Right renal pelvis (tissue), 4 donors: ENCODE measurements at regions not wholly inside any gene's neighbourhood (a gene's known extent, or its start where the extent isn't known, plus 50 kb on each side); places are given as distances from the start of the nearest gene placed in this dataset.

Experiments
- DNase-seq, 4 donors: peaks; one replicate each; pipeline ENCODE4 v3.0.0-alpha.2; 2013; ENCODE audit warnings: low read depth in 4 of 4, low spot score in 3 of 4, missing footprints in 1 of 4

- no peak for DNase-seq
Observed at GRCh38 chr1:29513357-29513756, 277.0 kb downstream of the PTPRU start.

- DNase-seq: no peak
Observed at GRCh38 chr1:29511436-29511835, 275.1 kb downstream of the PTPRU start.

GRCh38 chr1:29508458-29509107 is 272.3 kb downstream of the PTPRU start:
- no peak for DNase-seq

DNA sequence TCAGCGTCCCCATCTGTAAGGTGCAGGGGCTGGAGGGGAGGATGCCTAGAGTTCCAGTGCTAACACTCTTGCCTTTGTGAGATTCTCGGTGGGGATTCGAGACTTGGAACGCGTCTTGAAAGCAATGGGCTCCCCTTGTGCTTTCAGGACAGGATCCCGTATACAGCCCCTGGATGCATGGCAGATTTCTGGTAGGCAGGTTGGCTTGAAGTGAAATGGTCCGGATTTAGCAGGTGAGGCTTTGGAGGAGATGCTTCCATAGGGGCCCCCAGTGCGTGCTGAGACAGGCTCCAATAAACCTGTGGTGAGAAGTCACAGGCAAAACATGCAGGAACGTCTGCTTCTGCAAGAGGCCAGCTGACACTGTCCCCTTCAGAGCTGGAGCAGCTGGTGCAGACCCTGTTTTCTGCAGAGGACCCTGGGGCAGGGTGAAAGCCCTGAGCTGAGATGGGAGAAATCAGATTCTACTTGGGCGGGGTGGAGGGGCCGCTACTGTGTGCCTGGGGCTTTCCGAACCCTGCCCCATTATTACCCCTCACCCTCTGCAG is 270.4 kb downstream of the PTPRU start:
- no peak for DNase-seq

- no peak for DNase-seq
Observed at GRCh38 chr1:29505532-29506220, 269.4 kb downstream of the PTPRU start.

DNA sequence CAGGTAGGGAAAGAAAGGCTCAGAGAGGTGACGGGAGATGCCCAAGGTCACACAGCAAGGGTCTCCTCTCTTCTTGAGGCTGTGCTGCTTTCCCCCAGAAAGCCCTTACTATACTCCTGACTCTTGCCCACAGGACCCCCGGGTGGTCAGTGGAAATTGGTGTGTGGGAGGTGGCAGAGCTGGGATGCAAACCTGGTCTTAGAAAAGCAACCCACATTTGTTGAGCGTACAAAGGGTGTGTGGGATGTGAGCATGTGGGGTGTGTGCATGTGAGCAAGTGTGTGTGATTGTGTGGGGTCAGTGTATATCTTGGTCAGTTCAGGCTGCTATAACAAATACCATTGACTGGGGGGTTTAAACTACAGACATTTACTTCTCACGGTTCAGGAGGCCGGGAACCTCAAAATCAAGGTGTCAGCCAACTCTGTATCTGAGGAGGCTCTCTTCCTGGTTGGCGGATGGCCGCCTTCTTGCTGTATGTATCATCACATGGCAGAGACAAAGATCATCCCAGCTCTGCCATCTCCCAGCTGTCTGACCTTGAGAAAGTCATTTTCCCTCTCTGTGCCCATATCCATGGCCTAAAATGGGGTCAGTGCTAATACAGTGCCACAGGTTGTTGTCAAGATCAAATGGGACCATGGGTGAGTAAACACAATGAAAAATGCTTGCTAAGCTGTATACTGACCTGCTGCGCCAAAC is 268.5 kb downstream of the PTPRU start:
- DNase-seq: no peak

- DNase-seq: no peak
Observed at GRCh38 chr1:29504196-29504595, 267.9 kb downstream of the PTPRU start.

GRCh38 chr1:29502911-29503840 is 266.9 kb downstream of the PTPRU start:
- DNase-seq: no peak

DNA sequence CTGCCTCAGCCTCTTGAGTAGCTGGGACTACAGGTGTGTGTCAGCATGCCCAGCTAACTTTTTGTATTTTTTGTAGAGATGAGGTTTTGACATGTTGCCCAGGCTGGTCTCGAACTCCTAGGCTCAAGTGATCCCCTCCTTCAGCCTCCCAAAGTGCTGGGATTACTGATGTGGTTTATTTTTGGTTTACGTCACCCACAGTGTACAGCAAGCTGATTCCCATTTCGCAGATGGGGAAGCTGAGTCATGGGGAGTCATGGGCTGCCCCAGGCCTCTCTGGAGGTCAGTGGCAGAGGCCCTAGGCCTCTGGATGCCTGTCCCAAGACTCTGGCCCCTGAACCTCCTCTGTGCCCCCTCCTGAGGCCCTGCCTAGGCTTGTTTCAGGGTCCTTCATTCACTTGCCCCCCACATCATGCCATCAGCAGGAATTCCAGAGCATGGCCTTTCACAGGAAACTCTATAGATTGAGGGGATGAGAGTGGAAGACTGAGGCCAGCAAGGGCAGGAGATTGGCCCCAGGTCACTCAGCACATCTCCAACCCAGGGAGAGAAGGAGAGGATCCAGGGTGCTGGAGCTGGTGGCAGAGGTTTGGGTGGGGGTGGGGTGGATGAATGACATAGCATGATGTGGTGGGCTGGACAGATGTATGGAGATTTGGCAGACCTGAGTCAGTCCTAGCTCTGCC is 266.0 kb downstream of the PTPRU start:
- DNase-seq: no peak

DNA sequence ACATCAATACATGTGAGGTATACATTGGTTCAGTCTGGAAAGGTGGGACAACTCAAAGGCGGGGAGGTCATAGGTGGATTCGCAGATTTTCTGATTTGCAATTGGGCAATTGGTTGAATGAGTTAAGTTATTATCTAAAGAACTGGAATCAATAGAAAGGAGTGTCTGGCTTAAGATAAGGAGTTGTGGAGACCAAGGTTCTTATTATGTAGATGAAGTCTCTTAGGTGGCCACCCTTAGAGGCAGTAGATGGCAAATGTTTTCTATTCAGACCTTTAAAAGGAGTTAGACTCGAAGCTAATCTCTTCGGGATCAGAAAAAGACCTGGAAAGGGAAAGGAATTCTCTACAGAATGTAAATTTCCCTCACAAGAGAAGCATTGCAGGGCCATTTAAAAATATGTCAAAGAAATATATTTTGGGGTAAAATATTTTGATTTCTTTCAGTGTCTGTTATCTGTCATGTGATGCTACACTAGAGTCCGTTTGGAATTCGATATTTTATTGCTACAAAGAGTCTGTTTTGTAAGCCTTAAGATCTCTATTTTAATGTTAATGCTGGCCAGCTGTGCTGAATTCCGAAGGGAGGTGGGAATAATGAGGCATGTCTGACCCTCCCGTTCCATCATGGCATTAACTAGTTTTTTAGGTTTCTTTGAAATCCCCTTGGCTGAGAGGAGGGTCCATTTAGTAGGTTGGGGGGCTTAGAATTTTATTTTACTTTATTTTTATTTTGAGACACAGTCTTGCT is 265.1 kb downstream of the PTPRU start:
- no peak for DNase-seq

- DNase-seq: no peak
Observed at GRCh38 chr1:29500651-29501050, 264.3 kb downstream of the PTPRU start.

GRCh38 chr1:29500041-29500440 is 263.7 kb downstream of the PTPRU start:
- DNase-seq: no peak

- DNase-seq: no peak
Observed at GRCh38 chr1:29499104-29499650, 262.9 kb downstream of the PTPRU start.

GRCh38 chr1:29498126-29499103 is 262.1 kb downstream of the PTPRU start:
- DNase-seq: no peak

DNA sequence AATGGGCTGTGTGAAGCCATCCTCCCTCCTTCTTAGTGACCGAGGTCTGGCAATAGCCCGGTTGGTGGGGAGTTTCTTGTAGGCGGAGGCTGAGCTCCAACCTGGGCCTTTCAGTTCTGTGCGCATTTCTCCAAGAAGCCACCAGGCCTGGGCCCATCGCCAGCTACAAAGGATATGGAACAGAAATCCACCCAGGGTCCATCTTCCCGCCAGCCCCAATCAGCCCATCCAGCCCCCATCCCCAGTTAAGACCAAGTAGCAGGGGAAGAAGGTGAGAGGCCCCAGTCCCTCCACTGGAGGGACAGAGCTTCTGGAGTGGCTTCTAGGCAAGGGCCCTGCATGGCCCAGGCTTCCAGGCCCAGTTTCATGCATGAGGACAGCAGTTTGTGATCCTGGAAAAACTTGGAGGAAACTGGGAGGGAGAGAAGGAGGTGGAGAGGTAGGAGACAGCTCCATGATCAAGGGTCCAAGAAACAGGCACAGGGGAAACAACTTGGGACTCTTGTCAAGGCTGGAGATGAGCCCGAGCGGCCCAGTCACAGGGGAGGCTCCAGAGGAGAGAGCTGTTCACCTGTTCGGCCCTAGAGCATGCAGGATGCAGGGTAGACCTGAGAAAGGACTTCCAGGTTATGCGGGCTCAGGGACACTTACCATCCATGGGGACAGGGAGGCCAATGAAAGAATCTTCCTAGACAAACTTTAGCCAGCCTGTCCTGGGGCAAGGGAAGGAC is 261.2 kb downstream of the PTPRU start:
- DNase-seq: no peak

GRCh38 chr1:29496701-29497100 is 260.4 kb downstream of the PTPRU start:
- DNase-seq: no peak
